H9 (cell line): ENCODE measurements at regions not wholly inside any gene's neighbourhood (a gene's known extent, or its start where the extent isn't known, plus 50 kb on each side); places are given as distances from the start of the nearest gene placed in this dataset.

Experiments
- DNase-seq: peaks from one replicate; pipeline ENCODE4 v3.0.0-alpha.2; 2017
- H2AFZ ChIP-seq: one replicate; pipeline ENCODE4 v1.6.1; 2013; ENCODE audit warnings: mild to moderate bottlenecking, low read length, control low read depth, moderate library complexity
- H2AK5ac ChIP-seq: 2 replicates; pipeline ENCODE4 v1.6.1; 2013; ENCODE audit warnings: low read length, control low read depth, mixed read lengths; ENCODE audit not compliant: insufficient read length
- H2BK120ac ChIP-seq: one replicate; pipeline ENCODE4 v1.6.1; 2013; ENCODE audit warnings: low read depth, mild to moderate bottlenecking, low read length, control low read depth, inconsistent platforms; ENCODE audit not compliant: poor library complexity, severe bottlenecking
- H2BK12ac ChIP-seq: 2 replicates; pipeline ENCODE4 v1.6.1; 2013; ENCODE audit warnings: low read length, control low read depth, mixed read lengths, low read depth; ENCODE audit not compliant: insufficient read length
- H2BK15ac ChIP-seq: 2 replicates; pipeline ENCODE4 v1.6.1; 2013; ENCODE audit warnings: low read depth, low read length, control low read depth
- H2BK20ac ChIP-seq: one replicate; pipeline ENCODE4 v1.6.1; 2013; ENCODE audit warnings: low read depth, mild to moderate bottlenecking, low read length, control low read depth, inconsistent platforms; ENCODE audit not compliant: poor library complexity, severe bottlenecking
- H2BK5ac ChIP-seq: 2 replicates; pipeline ENCODE4 v1.6.1; 2013; ENCODE audit warnings: low read length, control low read depth, mixed read lengths; ENCODE audit not compliant: insufficient read length
- H3K14ac ChIP-seq: 2 replicates; pipeline ENCODE4 v1.6.1; 2013; ENCODE audit warnings: low read length, control low read depth; ENCODE audit not compliant: insufficient read depth
- H3K18ac ChIP-seq: 2 replicates; pipeline ENCODE4 v1.6.1; 2013; ENCODE audit warnings: low read depth, mild to moderate bottlenecking, mixed read lengths, low read length, control low read depth; ENCODE audit not compliant: insufficient read length
- H3K23ac ChIP-seq: 2 replicates; pipeline ENCODE4 v1.6.1; 2013; ENCODE audit warnings: low read length, control low read depth, mixed read lengths, low read depth; ENCODE audit not compliant: insufficient read length
- H3K23me2 ChIP-seq: 2 replicates; pipeline ENCODE4 v1.6.1; 2013; ENCODE audit warnings: low read depth, mild to moderate bottlenecking, mixed read lengths, low read length, control low read depth; ENCODE audit not compliant: insufficient read length, poor library complexity, severe bottlenecking
- H3K27ac ChIP-seq: 2 replicates; pipeline ENCODE4 v1.5.1; 2013; ENCODE audit warnings: low read length, control low read depth, mixed read lengths, low read depth; ENCODE audit not compliant: insufficient read length
- H3K27me3 ChIP-seq: 2 replicates; pipeline ENCODE4 v1.6.1; 2013; ENCODE audit warnings: low read length, control low read depth, inconsistent platforms; ENCODE audit not compliant: insufficient read depth
- H3K4ac ChIP-seq: 2 replicates; pipeline ENCODE4 v1.6.1; 2013; ENCODE audit warnings: low read depth, mild to moderate bottlenecking, control low read depth, inconsistent platforms, low read length, moderate library complexity
- H3K4me1 ChIP-seq: 2 replicates; pipeline ENCODE4 v1.6.1; 2013; ENCODE audit warnings: low read length, control low read depth, inconsistent platforms; ENCODE audit not compliant: insufficient read depth
- H3K4me2 ChIP-seq: 2 replicates; pipeline ENCODE4 v1.6.1; 2013; ENCODE audit warnings: low read length, control low read depth, mixed read lengths; ENCODE audit not compliant: insufficient read length, insufficient read depth
- H3K56ac ChIP-seq: 2 replicates; pipeline ENCODE4 v1.6.1; 2013; ENCODE audit warnings: low read depth, mild to moderate bottlenecking, mixed read lengths, low read length, control low read depth; ENCODE audit not compliant: insufficient read length
- H3K79me1 ChIP-seq: 2 replicates; pipeline ENCODE4 v1.6.1; 2013; ENCODE audit warnings: low read depth, mild to moderate bottlenecking, moderate library complexity, low read length, control low read depth, inconsistent platforms; ENCODE audit not compliant: insufficient read depth, poor library complexity, severe bottlenecking
- H3K79me2 ChIP-seq: 2 replicates; pipeline ENCODE4 v1.6.1; 2013; ENCODE audit warnings: low read length, control low read depth, inconsistent platforms; ENCODE audit not compliant: insufficient read depth
- H3K9ac ChIP-seq: 2 replicates; pipeline ENCODE4 v1.6.1; 2013; ENCODE audit warnings: low read length, control low read depth, mixed read lengths; ENCODE audit not compliant: insufficient read length; ENCODE audit errors: extremely low read depth
- H3K9me3 ChIP-seq: one replicate; pipeline ENCODE4 v1.6.1; 2013; ENCODE audit warnings: low read depth, low read length, inconsistent platforms; ENCODE audit not compliant: control insufficient read depth
- H3T11ph ChIP-seq: one replicate; pipeline ENCODE4 v1.6.1; 2013; ENCODE audit warnings: mild to moderate bottlenecking, low read length, control low read depth, inconsistent platforms
- H4K20me1 ChIP-seq: one replicate; pipeline ENCODE4 v1.6.1; 2013; ENCODE audit not compliant: control insufficient read depth, insufficient read length, insufficient read depth
- H4K5ac ChIP-seq: 2 replicates; pipeline ENCODE4 v1.6.1; 2013; ENCODE audit warnings: low read depth, mild to moderate bottlenecking, mixed read lengths, low read length, control low read depth; ENCODE audit not compliant: insufficient read length
- H4K8ac ChIP-seq: replicated peaks from 2 replicates; pipeline ENCODE4 v1.6.1; 2013; ENCODE audit warnings: low read length, control low read depth, mixed read lengths, low read depth; ENCODE audit not compliant: insufficient read length
- H4K91ac ChIP-seq: 2 replicates; pipeline ENCODE4 v1.6.1; 2013; ENCODE audit warnings: low read depth, mild to moderate bottlenecking, moderate library complexity, mixed read lengths, low read length, control low read depth; ENCODE audit not compliant: insufficient read length
- H3K27ac Mint-ChIP-seq, 3 experiments: 2 replicates in 2 of 3; 3 replicates in 1 of 3; pipeline ENCODE4 v1.8.0; 2020 to 2021; ENCODE audit warnings: mixed read lengths in 3 of 3, mild to moderate bottlenecking in 1 of 3, moderate library complexity in 1 of 3
- H3K27me3 Mint-ChIP-seq: 2 replicates; pipeline ENCODE4 v1.8.0; 2021; ENCODE audit warnings: low read depth, mild to moderate bottlenecking, moderate library complexity, mixed read lengths
- H3K36me3 Mint-ChIP-seq, 3 experiments: 2 replicates in 2 of 3; 3 replicates in 1 of 3; pipeline ENCODE4 v1.8.0; 2020 to 2021; ENCODE audit warnings: low read depth in 3 of 3, mixed read lengths in 3 of 3; ENCODE audit not compliant: insufficient read depth in 1 of 3
- H3K4me1 Mint-ChIP-seq, 2 experiments: 2 replicates each; pipeline ENCODE4 v1.8.0; 2020; ENCODE audit warnings: mixed read lengths in 2 of 2
- H3K4me3 Mint-ChIP-seq, 2 experiments: 2 replicates in 1 of 2; 3 replicates in 1 of 2; pipeline ENCODE4 v1.8.0; 2020 to 2021; ENCODE audit warnings: mild to moderate bottlenecking in 2 of 2, mixed read lengths in 2 of 2, moderate library complexity in 1 of 2
- H3K9me3 Mint-ChIP-seq, 2 experiments: 2 replicates in 1 of 2; 3 replicates in 1 of 2; pipeline ENCODE4 v1.8.0; 2020; ENCODE audit warnings: mild to moderate bottlenecking in 2 of 2, mixed read lengths in 2 of 2, moderate library complexity in 1 of 2
- TF ChIP-seq, protein P1 (sequence below): fragments of 200-600 bp; sonication (generic); conservative IDR thresholded peaks from 3 replicates; pipeline ENCODE4 v1.8.0; 2021; ENCODE audit warnings: antibody characterized with exemption, mild to moderate bottlenecking

- TF ChIP-seq, protein P1, sequence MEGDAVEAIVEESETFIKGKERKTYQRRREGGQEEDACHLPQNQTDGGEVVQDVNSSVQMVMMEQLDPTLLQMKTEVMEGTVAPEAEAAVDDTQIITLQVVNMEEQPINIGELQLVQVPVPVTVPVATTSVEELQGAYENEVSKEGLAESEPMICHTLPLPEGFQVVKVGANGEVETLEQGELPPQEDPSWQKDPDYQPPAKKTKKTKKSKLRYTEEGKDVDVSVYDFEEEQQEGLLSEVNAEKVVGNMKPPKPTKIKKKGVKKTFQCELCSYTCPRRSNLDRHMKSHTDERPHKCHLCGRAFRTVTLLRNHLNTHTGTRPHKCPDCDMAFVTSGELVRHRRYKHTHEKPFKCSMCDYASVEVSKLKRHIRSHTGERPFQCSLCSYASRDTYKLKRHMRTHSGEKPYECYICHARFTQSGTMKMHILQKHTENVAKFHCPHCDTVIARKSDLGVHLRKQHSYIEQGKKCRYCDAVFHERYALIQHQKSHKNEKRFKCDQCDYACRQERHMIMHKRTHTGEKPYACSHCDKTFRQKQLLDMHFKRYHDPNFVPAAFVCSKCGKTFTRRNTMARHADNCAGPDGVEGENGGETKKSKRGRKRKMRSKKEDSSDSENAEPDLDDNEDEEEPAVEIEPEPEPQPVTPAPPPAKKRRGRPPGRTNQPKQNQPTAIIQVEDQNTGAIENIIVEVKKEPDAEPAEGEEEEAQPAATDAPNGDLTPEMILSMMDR: no peak
- H3K27me3 Mint-ChIP-seq: no peaks in the 10 kb centered on the region
Measured at GRCh38 chr6:93584300-93584699, 164.9 kb upstream of the EPHA7 start.

More at GRCh38 chr6:93584300-93584699, 164.9 kb upstream of the EPHA7 start:
- Histone ChIP-seq H3K79me2 (no peaks in the 10 kb centered on the region), H3K9ac (no peak overlapping the region), H3K4ac (no peak overlapping the region), H2BK120ac (no peak overlapping the region), H3K4me1 (no peaks in the 10 kb centered on the region), H3K27me3 (no peaks in the 10 kb centered on the region), H3K14ac (no peak overlapping the region), H2AFZ (no peak overlapping the region), H2BK12ac (no peak overlapping the region), H4K5ac (no peak overlapping the region), H3K9me3 (no peaks in the 10 kb centered on the region), H3K27ac (no peak overlapping the region), H3K23ac (no peak overlapping the region), H3T11ph (no peak overlapping the region), H4K20me1 (no peaks in the 10 kb centered on the region), H4K91ac (no peak overlapping the region), H3K56ac (no peak overlapping the region), H4K8ac (no peak overlapping the region), H2BK5ac (no peak overlapping the region), H2AK5ac (no peak overlapping the region), H3K18ac (no peak overlapping the region), H3K4me2 (no peak overlapping the region), H3K79me1 (no peaks in the 10 kb centered on the region), H2BK15ac (no peak overlapping the region), H2BK20ac (no peak overlapping the region), H3K23me2 (no peaks in the 10 kb centered on the region)
- Mint-ChIP-seq H3K4me1 (no peaks in the 10 kb centered on the region), H3K4me3 (no peak overlapping the region), H3K27ac (no peak overlapping the region), H3K9me3 (no peaks in the 10 kb centered on the region), H3K36me3 (no peaks in the 10 kb centered on the region)
- no peak for DNase-seq
